ENCODE measurements at regions not wholly inside any gene's neighbourhood (a gene's known extent, or its start where the extent isn't known, plus 50 kb on each side); places are given as distances from the start of the nearest gene placed in this dataset.

GRCh38 chr2:223418131-223418530 lies 184.0 kb downstream of the SCG2 start:
- no peak for TF ChIP-seq GABPA (IDR thresholded peaks at IDR 0.05; ENCODE audit: low read depth)
- TF ChIP-seq CTCF (IDR thresholded peaks at IDR 0.05; ENCODE audit: insufficient read depth, low read length): no peak
- no peak for TF ChIP-seq POLR2AphosphoS5 (IDR thresholded peaks at IDR 0.05; ENCODE audit: low read depth)
